Brain microvascular endothelial cell (primary cell): ENCODE measurements at regions not wholly inside any gene's neighbourhood (a gene's known extent, or its start where the extent isn't known, plus 50 kb on each side); places are given as distances from the start of the nearest gene placed in this dataset.

Source experiments
- DNase-seq: peaks from one replicate; pipeline ENCODE4 v3.0.0-alpha.2; 2020
- H3K27ac ChIP-seq: fragments of 250-450 bp; sonication (Bioruptor Pico); 2 replicates; pipeline ENCODE4 v1.5.1; 2020; ENCODE audit warnings: mild to moderate bottlenecking, moderate library complexity
- H3K27me3 ChIP-seq: fragments of 250-450 bp; sonication (Bioruptor Pico); replicated peaks from 2 replicates; pipeline ENCODE4 v1.5.1; 2020; ENCODE audit warnings: mild to moderate bottlenecking
- H3K36me3 ChIP-seq: fragments of 250-450 bp; sonication (Bioruptor Pico); replicated peaks from 2 replicates; pipeline ENCODE4 v1.5.1; 2020; ENCODE audit warnings: mild to moderate bottlenecking
- H3K4me3 ChIP-seq: 2 replicates; pipeline ENCODE4 v1.5.1; 2011; ENCODE audit warnings: low read depth, mild to moderate bottlenecking, control low read depth, low read length, moderate library complexity
- in situ Hi-C: cut with HindIII; loops from 2 replicates; pipeline ENCODE4 v1.10.0; 2017; ENCODE audit warnings: low sequenced_read_pairs, low pct_ligation_motif_present
- TF ChIP-seq, protein P1 (sequence below): IDR thresholded peaks from 2 replicates; pipeline ENCODE4 v1.5.1; 2011; ENCODE audit warnings: low read depth, mild to moderate bottlenecking, moderate library complexity, low read length, control low read depth, inconsistent platforms; ENCODE audit errors: missing control alignments

DNA sequence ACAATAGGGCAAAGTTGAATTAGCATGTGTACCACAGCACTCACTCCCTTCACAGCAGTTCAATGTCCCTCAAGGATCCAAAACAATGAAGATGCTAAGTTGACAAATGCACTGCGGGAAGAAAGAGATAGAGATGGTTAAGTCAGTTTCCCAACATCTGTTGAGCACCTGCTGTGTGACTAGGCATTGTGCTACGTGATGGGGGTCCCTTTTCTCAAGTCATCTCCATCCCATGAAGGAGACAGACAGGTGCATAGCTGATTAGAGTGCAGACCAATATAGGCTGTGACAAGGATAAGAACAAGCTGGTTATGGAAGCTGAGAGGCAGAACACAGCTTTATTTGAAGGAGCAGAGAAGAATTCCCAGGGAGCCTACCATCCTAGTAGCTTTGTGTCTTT, 114.2 kb downstream of the HAPSTR1 start:
- Histone ChIP-seq H3K27me3 (no peaks in the 10 kb centered on the region), H3K36me3 (no peaks in the 10 kb centered on the region), H3K27ac (no peak overlapping the region), H3K4me3 (no peak overlapping the region)
- TF ChIP-seq, protein P1, sequence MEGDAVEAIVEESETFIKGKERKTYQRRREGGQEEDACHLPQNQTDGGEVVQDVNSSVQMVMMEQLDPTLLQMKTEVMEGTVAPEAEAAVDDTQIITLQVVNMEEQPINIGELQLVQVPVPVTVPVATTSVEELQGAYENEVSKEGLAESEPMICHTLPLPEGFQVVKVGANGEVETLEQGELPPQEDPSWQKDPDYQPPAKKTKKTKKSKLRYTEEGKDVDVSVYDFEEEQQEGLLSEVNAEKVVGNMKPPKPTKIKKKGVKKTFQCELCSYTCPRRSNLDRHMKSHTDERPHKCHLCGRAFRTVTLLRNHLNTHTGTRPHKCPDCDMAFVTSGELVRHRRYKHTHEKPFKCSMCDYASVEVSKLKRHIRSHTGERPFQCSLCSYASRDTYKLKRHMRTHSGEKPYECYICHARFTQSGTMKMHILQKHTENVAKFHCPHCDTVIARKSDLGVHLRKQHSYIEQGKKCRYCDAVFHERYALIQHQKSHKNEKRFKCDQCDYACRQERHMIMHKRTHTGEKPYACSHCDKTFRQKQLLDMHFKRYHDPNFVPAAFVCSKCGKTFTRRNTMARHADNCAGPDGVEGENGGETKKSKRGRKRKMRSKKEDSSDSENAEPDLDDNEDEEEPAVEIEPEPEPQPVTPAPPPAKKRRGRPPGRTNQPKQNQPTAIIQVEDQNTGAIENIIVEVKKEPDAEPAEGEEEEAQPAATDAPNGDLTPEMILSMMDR = no peak
- no peak for DNase-seq
- in situ Hi-C loops = no loop called here

DNA sequence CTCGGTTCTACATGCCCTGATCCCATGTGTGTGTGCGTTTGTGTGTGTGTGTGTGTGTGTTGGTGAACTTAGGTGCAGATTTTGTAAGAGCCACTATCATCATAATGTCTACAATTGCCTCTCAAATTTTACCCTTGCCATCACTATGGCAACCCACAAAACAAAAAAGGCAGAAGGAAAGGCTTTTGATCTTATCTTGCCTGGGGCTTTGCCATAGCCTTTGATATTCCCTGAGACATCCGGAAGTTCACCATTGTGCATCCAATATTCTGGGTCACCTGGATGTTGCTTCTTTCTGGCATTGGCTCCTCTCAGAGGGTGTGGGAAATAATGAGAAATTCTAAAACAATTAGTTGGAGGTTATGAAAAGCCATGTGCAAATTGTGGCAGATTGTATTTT, 114.7 kb downstream of the HAPSTR1 start:
- Histone ChIP-seq H3K27me3 (no peaks in the 10 kb centered on the region), H3K4me3 (no peak overlapping the region), H3K36me3 (no peaks in the 10 kb centered on the region), H3K27ac (no peak overlapping the region)
- TF ChIP-seq, protein P1 = no peak
- no peak for DNase-seq
- in situ Hi-C loops = no loop called here

DNA sequence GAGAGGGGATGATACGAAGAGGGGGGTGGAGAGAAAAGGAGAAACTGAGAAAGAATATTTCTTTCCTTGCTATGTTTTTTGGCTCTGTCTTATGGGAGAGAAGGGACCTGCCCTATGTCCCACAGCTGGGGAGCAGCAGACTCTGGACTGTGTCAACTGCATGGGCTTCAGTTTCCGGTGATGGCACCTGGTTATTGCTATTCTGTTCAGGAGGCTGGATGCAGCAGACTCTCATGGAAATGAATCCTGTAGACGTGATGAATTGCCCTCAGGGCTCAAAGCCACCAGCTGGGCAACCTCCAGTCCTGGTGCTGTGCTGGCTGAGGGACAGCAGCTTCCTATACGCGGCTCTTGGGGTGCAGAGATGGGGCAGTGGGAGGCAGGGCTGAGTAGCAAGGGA, 121.2 kb downstream of the HAPSTR1 start:
- TF ChIP-seq, protein P1 = no peak
- Histone ChIP-seq H3K27me3 (no peaks in the 10 kb centered on the region), H3K27ac (no peak overlapping the region), H3K4me3 (no peak overlapping the region), H3K36me3 (no peaks in the 10 kb centered on the region)
- DNase-seq = no peak
- in situ Hi-C loops = no loop called here

DNA sequence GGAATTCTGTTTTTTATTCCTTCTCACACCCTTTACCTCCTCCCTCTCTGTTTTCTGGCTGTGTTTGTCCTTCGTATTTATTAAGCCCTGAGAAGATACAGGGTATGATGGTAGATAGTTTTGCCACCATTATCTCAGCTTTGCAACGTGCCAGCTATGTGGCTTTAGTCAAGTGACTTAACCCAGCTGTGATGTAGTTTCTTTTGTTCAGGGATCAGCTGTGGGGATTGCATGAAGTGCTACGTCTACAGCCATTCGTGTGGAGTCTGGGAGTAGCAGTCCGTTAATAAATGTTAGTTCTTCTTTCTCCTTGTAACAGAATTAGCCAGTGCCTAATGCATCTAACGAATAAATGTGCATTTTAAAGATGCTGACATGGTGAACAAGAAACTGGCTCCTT, 128.4 kb downstream of the HAPSTR1 start:
- Histone ChIP-seq H3K4me3 (no peak overlapping the region), H3K27ac (no peak overlapping the region), H3K27me3 (no peaks in the 10 kb centered on the region), H3K36me3 (no peaks in the 10 kb centered on the region)
- no peak for DNase-seq
- in situ Hi-C loops = no loop called here
- TF ChIP-seq, protein P1 = no peak

DNA sequence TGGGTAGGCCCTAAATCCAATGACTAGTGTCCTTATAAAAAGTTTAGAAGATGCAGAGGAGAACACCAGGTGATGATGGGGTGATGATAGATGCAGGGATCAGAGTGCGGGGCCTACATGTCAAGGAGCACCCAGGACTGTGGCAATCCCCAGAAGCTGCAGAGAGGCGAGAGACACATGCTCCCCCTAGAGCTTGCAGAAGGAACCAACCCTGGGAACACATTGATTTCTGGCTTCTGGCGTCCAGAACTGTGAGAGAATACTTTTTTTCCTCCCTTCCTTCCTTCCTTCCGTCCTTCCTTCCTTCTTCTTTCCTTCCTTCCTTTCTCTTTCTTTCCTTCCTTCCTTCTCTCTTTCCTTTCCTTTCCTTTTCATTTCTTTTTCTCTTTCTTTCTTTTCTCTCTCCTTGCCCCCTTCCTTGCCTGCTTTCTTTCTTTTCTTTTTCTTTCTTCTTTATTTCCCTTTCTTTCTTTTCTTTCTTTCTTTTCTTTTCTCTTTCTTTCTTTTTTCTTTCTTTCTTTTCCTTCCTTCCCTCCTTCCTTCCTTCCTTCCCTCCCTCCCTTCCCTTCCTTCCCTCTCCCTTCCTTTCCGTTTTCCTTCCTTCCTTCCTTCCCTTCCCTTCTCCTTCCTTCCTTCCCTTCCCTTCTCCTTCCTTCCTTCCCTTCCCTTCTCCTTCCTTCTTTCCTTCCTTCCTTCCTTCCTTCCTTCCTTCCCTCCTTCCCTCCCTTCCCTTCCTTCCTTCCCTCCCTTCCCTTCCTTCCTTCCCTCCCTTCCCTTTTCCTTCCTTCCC, 134.3 kb downstream of the HAPSTR1 start:
- Histone ChIP-seq H3K36me3 (no peaks in the 10 kb centered on the region), H3K4me3 (no peak overlapping the region), H3K27me3 (no peaks in the 10 kb centered on the region), H3K27ac (no peak overlapping the region)
- no peak for DNase-seq
- TF ChIP-seq, protein P1 = no peak
- in situ Hi-C loops = no loop called here

DNA sequence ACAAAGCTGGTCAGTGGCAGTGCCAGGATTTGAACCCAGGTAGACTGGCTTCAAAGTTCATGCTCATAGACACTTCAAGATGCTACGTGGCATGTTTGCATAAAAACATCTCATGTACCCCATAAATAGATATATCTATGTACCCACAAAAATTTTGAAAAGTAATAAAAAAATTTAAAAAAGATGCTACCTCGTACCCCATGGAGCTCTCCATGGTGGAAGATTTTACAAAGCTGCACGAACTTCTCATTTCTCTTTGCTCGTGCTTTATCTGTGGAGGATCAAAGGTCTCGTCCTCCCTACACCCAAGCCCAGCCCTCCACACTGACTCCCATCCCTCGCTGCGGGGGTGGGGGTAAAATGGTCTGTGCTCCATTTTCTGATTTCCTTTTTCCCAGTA, 135.5 kb downstream of the HAPSTR1 start:
- H3K27ac ChIP-seq = no peak overlapping the region
- in situ Hi-C loops = no loop called here
- no peaks in the 10 kb centered on the region for H3K27me3 ChIP-seq
- no peaks in the 10 kb centered on the region for H3K36me3 ChIP-seq
- no peak overlapping the region for H3K4me3 ChIP-seq
- DNase-seq = no peak
- TF ChIP-seq, protein P1 = no peak
